KMS-11 (cell line): ENCODE measurements at regions not wholly inside any gene's neighbourhood (a gene's known extent, or its start where the extent isn't known, plus 50 kb on each side); places are given as distances from the start of the nearest gene placed in this dataset.

ENCODE experiments used
- H2AFZ ChIP-seq: fragments of 200-600 bp; sonication (generic); 2 replicates; pipeline ENCODE4 v1.6.1; 2016; ENCODE audit warnings: antibody characterized with exemption, mixed run types, low read depth
- H3K27ac ChIP-seq: fragments of 200-600 bp; sonication (generic); 2 replicates; pipeline ENCODE4 v1.6.1; 2016; ENCODE audit warnings: mild to moderate bottlenecking, mixed run types
- H3K27me3 ChIP-seq: fragments of 200-600 bp; sonication (generic); 2 replicates; pipeline ENCODE4 v1.6.1; 2017; ENCODE audit warnings: mild to moderate bottlenecking, low read depth, mixed run types, moderate library complexity; ENCODE audit not compliant: insufficient read depth
- H3K36me3 ChIP-seq: fragments of 200-600 bp; sonication (generic); 2 replicates; pipeline ENCODE4 v1.6.1; 2017; ENCODE audit warnings: mild to moderate bottlenecking, mixed run types; ENCODE audit not compliant: insufficient read depth
- H3K4me1 ChIP-seq: fragments of 200-600 bp; sonication (generic); 2 replicates; pipeline ENCODE4 v1.6.1; 2016; ENCODE audit warnings: mild to moderate bottlenecking, low read depth, mixed run types; ENCODE audit not compliant: poor library complexity, severe bottlenecking
- H3K4me2 ChIP-seq: fragments of 200-600 bp; sonication (generic); 2 replicates; pipeline ENCODE4 v1.7.0; 2016; ENCODE audit warnings: mild to moderate bottlenecking, mixed run types
- H3K4me3 ChIP-seq: fragments of 200-600 bp; sonication (generic); IDR thresholded peaks from 2 replicates; pipeline ENCODE4 v1.6.1; 2017; ENCODE audit warnings: low read depth, low read length, mixed read lengths; ENCODE audit not compliant: insufficient read depth
- H3K79me2 ChIP-seq: fragments of 200-600 bp; sonication (generic); 2 replicates; pipeline ENCODE4 v1.6.1; 2016; ENCODE audit warnings: low read depth, mixed run types; ENCODE audit not compliant: insufficient read depth
- H3K9ac ChIP-seq: fragments of 200-600 bp; sonication (generic); 2 replicates; pipeline ENCODE4 v1.6.1; 2016; ENCODE audit warnings: mild to moderate bottlenecking, mixed run types
- H4K20me1 ChIP-seq: fragments of 200-600 bp; sonication (generic); 2 replicates; pipeline ENCODE4 v1.6.1; 2016; ENCODE audit warnings: mild to moderate bottlenecking, mixed run types; ENCODE audit not compliant: insufficient read depth
- CTCF ChIP-seq: fragments of 200-600 bp; sonication (generic); conservative IDR thresholded peaks from 2 replicates; pipeline ENCODE4 v1.6.1; 2017; ENCODE audit warnings: low read depth, mild to moderate bottlenecking, antibody characterized with exemption, low read length, moderate library complexity, mixed read lengths

GRCh38 chr5:175211956-175212756 is 231.8 kb downstream of the DRD1 start:
- Histone ChIP-seq H4K20me1 (no peaks in the 10 kb centered on the region), H3K4me2 (no peak overlapping the region), H3K79me2 (no peaks in the 10 kb centered on the region), H3K36me3 (no peaks in the 10 kb centered on the region), H3K4me1 (no peaks in the 10 kb centered on the region), H3K27me3 (no peaks in the 10 kb centered on the region), H3K9ac (no peak overlapping the region), H3K27ac (no peak overlapping the region), H3K4me3 (no peak overlapping the region), H2AFZ (no peak overlapping the region)
- no peak for TF ChIP-seq CTCF

GRCh38 chr5:175207321-175208040 is 236.5 kb downstream of the DRD1 start:
- H3K27ac ChIP-seq = no peak overlapping the region
- no peak for TF ChIP-seq CTCF
- no peak overlapping the region for H2AFZ ChIP-seq
- no peaks in the 10 kb centered on the region for H3K79me2 ChIP-seq
- H3K4me3 ChIP-seq = no peak overlapping the region
- H4K20me1 ChIP-seq = no peaks in the 10 kb centered on the region
- H3K9ac ChIP-seq = no peak overlapping the region
- no peaks in the 10 kb centered on the region for H3K36me3 ChIP-seq
- H3K4me1 ChIP-seq = no peaks in the 10 kb centered on the region
- H3K27me3 ChIP-seq = no peaks in the 10 kb centered on the region
- no peak overlapping the region for H3K4me2 ChIP-seq

- no peaks in the 10 kb centered on the region for H3K27me3 ChIP-seq
- no peak overlapping the region for H3K9ac ChIP-seq
- no peaks in the 10 kb centered on the region for H3K79me2 ChIP-seq
- H3K27ac ChIP-seq = no peak overlapping the region
- TF ChIP-seq CTCF = no peak
- no peaks in the 10 kb centered on the region for H4K20me1 ChIP-seq
- H3K36me3 ChIP-seq = no peaks in the 10 kb centered on the region
- H3K4me3 ChIP-seq = no peak overlapping the region
- H2AFZ ChIP-seq = no peak overlapping the region
- H3K4me1 ChIP-seq = no peaks in the 10 kb centered on the region
- H3K4me2 ChIP-seq = no peak overlapping the region
Measured at GRCh38 chr5:175206669-175207068, 237.3 kb downstream of the DRD1 start.

- no peak overlapping the region for H3K9ac ChIP-seq
- H3K4me1 ChIP-seq = no peaks in the 10 kb centered on the region
- no peaks in the 10 kb centered on the region for H3K36me3 ChIP-seq
- H3K27ac ChIP-seq = no peak overlapping the region
- H3K4me2 ChIP-seq = no peak overlapping the region
- no peaks in the 10 kb centered on the region for H4K20me1 ChIP-seq
- no peak overlapping the region for H3K4me3 ChIP-seq
- H3K27me3 ChIP-seq = no peaks in the 10 kb centered on the region
- no peaks in the 10 kb centered on the region for H3K79me2 ChIP-seq
- H2AFZ ChIP-seq = no peak overlapping the region
- TF ChIP-seq CTCF = no peak
Measured at GRCh38 chr5:175202463-175203068, 241.4 kb downstream of the DRD1 start.
